Activated T-cell treated with anti-CD3 and anti-CD28 coated beads, Interleukin-2, amount 50 U/mL, for 1 hour (primary cell): ENCODE measurements at regions not wholly inside any gene's neighbourhood (a gene's known extent, or its start where the extent isn't known, plus 50 kb on each side); places are given as distances from the start of the nearest gene placed in this dataset.

ENCODE experiments used
- DNase-seq: peaks from one replicate; pipeline ENCODE4 v3.0.0-alpha.2; 2020

DNA sequence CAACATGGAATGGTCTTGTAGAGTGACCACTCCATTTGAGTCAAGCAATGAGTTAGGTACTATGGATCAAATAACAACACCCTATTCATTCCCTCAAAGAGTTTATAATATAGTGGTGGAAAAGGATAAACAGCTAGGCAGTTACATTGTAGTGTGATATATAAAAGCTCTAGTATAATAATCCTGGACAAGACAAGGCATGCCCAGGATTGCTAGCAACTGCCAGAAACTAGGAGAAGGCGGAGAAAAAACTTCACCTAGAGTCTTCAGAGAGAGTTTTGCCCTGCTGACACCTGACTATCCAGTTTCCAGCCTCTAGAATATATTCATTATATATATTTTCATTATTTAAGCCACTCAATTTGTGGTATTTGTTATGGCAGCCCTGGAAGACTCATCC lies 530.6 kb downstream of the KLF12 start:
- DNase-seq, result no peak

DNA sequence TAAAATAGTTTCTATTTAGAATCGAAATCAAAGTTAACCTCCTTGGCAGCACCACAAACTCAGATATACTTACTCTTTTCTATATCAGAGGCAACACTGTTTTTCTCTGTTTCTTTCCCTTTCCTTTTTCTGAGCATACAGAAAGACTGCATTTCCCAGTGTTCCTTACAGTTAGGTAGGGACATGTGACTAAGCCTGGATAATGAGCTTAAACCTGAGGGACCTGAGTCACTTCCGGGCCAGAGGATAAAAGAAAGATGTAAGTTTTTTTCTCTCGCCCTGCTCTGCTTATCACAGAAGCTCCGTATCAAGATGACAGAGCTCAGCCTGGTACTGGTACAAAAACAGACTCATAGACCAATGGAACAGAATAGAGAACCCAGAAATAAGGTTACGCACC lies 531.9 kb downstream of the KLF12 start:
- DNase-seq, result no peak

DNA sequence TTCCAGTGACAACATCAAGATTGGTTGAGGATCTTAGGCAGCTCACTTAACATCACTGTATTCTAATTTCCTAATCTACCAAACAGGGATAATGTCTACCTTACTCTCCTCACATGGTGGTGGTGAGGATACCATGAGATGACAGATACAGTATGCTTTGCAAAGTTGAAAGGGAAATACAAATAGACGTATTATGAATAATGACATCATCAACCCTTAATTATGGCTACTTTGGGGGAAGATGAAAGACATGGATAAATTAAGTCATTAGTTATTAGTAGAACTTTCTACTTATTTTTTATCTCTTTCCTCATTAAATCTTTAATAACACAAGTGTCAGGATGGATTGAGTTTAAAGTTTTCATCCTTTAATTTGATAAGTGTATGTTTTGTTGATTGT lies 532.5 kb downstream of the KLF12 start:
- no peak for DNase-seq

DNA sequence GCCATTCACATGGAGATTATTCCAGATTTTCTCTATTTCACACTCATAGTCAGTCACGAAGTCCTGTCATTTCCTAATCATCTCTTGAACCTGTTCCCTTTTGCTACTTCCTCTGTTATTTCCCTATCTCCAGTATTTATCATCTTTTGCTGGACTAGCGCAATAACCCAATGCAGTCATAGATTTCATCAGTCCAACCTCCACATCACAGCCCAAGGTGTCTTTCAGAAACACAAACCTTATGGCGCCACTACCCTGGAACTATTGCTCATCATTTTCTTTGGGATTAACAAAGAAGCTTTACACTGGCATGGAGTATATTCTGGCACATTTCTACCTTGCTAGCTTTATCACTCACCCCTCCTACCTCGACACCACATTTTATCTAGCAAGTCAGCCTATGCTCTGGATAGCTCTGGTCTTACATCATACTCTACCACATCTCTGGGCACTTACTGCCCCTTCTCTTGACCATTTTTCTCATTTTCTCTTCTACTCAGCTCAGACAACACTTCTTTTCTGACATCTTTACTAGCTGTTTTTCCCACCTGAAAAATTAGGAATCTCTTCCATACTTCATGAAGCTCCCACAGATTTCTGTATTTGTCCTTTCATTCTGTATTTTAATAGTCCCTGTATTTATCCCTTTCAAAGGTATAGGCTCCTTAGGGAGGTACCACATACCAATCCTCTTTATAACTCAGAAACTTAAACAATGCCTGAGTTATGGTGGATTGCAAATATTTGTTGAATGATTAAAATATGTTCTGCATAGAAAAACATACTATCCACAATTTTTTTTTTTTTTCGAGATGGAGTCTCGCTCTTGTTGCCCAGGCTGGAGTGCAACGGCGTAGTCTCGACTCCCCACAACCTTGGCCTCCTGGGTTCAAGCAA lies 534.7 kb downstream of the KLF12 start:
- DNase-seq, result no peak

DNA sequence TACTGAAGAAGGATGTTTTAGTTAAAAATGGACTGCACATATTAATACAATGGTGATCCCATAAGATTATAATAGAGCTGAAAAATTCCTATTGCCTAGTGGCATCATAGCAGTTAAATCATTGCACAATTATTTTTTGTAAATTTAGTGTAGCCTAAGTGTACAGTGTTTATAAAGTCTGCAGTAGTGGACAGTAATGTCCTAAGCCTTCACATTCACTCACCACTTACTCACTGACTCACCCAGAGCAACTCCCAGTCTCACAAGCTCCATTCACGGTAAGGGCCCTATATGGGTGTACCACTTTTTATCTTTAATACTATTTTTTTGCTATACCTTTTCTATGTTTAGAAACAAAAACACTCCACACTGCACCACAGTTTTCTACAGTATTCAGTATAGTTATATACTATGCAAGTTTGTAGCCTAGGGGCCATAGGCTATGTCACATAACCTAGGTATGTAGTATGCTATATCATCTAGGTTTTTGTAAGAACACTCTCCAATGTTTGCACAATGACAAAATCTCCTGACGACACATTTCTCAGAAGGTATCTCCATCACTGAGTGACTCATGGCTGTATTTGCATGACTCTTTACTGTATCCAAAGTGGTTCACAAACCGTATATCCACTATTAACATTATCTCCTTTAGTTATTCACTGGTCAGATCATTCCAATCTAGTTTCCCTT lies 536.0 kb downstream of the KLF12 start:
- no peak for DNase-seq

DNA sequence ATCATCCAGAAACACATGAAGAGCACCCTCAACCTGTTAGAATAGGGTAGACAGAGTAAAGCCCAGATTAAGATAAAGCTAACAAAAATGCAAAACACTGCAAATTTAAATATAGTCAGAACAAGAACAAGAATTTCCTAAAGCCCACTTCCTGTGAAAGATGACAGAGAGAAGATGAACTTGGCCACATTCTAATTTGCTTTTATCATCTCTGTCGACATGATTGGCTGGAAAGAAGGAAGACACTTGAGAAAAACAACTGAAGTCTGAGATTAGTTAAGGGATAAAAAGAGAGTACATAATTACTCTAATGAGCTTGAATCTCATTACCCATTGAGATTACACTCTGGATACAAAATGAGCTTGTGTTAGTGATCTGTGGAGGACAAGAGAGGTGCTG lies 537.6 kb downstream of the KLF5 start:
- no peak for DNase-seq

DNA sequence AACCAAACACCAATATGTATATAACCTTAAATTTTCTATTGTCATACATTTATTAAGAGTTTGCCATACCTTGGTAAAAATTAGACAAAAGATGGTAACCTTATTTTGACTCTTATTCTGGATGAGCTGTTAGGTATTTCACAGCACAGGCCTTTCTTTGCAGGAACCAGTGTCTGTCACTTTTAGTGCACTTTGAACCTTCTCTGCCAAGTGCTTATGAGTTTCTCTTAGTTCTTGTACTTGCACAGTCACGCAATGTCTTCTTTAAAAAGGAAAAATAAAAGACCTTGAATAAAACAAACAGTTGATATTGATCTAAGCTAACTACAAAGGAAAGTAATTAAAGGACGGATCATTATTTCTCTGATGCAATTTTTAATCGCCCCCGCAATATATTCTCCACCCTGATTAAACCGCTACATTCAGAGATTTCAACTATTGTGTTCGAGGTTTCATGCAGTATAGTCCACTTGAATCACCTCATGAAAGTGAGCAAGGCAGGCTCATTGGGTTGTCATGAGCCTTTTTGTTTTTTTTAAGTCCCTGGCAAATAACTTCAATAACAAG lies 534.5 kb downstream of the KLF5 start:
- DNase-seq, result no peak

DNA sequence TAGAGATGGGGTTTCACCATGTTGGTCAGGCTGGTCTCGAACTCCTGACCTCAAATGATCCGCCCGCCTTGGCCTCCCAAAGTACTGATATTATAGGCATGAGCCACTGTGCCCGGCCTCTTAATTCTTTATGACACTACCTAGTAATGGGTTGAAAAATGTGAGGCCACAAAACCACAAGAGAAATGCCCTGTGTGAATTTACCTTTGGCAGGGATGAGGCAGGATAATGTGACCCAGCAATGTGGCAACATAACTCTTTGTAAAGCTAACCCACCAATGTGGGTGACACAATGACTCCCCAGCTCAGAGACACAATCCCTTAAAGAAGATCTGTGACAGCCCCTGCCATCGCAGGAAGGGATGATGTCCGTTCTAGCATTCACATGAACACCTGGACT lies 533.1 kb downstream of the KLF5 start:
- DNase-seq, result no peak

DNA sequence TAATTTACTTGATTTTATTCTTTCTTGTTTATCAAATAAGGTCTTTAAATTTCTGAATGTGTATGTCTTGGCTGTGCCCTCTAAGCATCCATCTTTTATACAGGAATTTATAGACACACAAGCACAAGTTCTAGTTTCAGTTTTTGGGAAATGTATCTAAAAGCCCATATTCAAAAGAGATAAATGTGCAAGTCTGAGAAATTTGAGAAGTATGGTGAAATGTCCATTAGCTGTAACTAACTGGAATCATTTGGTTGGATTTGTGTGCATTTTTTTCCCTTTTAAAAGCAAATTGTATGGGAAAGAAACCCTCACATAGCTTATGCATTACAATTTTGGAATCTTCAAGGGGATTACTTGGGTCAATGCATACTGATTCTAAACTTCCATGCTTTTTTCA lies 532.0 kb downstream of the KLF5 start:
- DNase-seq, result no peak

DNA sequence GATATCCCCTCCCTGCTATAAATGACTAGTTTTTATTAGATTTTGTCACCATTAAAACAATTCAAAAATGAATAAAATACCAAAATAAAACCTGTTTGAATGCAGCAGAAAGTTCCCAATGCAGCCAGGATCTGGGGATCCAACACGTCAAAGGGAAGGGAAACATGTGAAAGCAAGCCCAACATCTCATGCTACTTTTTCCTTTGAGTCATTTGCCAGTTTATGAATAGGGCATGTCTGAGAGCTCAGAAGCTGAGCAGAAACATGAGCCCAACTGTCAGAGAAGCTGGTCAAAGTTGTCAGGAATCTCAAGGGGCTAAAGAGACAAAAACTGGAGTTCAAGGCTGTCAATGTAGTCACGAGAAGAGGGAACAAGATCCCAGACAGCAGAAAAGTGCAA lies 526.4 kb downstream of the KLF5 start:
- no peak for DNase-seq

DNA sequence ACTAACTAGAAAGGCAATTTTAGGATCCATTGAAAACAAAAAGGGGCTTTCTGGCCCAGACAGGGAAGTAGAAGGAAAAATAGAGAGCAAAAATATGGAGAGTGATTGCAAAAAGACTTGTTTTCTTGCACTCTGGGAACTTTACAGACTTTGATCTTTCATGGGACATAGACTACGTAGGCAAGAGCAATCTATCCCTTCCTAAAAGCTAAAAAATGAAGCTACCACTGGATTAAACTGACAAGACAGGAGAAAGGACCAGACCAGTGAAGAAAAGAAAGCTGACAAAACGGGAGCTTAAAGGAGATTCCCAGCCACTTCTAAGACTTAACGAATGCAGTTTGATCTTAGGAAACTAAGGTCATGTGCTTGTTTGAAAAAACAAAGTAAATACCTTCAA lies 524.5 kb downstream of the KLF5 start:
- DNase-seq, result no peak

DNA sequence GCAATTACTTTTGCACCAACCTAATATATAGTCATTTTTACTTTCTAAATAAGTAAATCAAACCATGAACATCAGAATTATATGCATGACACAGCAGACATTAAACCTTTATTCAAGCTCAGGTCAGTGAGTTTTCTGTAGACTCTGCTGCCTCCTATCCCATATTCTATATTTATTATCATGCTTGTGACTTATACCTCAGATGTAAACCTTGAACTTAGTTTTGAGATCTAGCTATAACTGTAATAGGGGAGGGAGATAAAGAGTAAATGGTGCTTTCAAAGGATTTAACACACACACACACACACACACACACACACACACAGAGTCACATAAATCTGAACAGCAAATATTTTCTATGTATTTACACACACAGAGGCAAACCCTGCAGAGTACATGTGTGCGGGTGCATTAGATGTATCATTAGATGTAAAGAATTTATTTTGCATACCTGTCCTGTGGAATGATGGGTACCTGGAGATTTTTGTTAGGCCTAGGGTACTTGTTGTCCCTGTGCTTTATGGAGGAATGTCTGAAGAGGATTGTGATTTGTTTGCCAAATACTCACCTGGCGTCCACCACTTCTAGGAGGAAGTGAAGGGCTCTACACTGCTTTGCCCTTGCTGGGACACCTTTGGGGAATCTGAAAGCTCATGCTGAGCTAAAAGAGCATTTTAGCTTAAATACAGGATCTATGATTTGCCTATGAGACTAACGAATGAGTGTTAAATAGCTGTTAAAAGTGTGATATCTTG lies 521.9 kb downstream of the KLF5 start:
- no peak for DNase-seq

DNA sequence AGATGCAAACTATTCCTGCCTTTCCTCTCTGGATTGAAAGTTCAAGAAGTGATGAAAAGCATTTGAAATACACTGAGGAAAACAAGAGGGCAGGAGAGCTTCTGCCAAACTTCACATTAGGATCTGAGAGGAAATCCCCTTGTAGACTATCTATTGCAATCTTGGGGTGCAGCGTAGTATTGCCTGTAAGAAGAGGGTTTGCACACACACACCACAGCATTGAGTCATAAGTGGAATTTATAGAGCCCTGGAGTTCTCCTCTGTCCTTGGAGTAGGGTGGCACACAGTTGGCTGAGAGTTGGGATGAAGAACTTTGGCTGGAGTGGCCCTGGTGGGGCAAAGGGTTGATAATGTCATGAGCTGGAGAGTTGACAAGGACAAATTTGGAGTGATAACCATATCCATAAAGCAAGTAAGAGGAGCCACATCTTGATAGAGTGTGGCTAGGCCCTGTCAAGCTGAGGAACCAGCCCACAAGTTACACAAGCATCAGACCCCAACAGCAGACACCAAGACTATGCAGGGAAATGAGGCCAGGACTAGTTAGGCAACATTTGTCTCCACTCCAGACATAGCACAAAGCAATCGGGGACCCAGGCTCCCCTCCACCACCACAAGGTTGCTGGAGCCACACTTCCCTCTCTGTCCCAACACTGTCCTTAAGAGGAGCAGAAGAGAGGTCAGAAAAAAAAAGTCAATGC lies 520.9 kb downstream of the KLF5 start:
- no peak for DNase-seq

DNA sequence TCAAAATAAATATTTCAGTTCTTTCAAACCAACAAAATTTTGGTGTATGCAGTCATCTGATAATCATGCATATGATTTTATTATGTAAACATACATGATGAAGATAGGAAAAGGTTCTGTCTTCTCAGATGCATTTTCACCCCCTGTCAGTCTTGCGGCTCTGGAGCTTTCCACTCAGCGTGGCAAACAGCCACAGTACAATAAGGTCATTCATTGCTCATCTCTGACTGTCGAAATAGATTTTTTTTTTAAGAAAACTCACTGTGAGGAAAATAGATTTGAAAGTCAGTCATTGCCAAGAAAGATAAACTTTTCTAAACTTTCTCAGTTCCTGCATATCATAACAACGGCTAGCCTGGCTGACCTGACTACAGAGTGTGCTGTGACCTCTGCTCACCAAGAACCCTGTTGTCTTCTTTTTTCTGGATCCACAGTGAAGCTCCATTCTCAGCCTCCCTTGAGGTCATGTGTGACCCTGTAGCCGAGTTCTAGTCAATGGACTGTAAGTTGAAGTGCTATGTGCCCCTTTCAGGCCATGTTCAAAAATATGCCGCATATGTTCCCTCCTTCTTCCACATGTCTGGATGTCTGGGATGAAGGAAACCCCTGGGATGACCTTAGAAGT lies 519.6 kb downstream of the KLF5 start:
- no peak for DNase-seq

DNA sequence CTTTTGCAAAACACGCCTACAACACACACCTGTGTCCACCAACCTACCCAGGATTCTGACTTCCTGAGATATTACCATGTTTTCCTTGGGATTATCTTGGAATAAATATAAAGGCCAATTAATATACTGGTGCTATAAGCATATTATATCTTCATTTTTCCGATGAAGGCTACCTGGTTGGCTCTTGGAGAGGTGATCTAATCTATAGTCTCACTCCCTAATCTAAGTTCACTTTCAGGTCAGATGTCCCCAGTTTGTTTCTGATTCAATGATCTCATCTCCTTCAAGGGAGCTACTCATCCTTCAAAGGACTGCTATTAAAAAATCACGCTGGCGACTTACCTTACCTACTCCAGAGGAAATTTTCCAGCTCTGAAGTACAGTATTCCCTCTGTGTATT lies 517.5 kb downstream of the KLF5 start:
- no peak for DNase-seq

DNA sequence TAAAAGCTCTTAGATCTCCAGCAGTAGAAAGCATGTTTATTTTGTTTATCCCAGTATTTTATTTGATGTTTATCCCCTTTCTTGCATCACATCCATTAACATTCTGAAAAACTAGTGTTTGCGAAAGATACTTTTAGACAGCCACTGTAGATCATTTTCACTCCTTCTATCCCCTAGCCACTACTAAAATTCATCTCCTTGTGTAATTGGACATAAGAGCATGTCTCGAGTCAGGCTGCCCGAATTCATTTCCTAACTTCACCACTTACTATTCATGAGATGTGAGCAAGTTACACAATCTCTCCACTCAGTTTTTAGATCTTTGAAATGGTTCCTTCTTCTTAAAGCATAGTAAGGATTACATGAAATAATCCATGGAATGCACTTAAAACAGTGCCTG lies 514.0 kb downstream of the KLF5 start:
- no peak for DNase-seq

DNA sequence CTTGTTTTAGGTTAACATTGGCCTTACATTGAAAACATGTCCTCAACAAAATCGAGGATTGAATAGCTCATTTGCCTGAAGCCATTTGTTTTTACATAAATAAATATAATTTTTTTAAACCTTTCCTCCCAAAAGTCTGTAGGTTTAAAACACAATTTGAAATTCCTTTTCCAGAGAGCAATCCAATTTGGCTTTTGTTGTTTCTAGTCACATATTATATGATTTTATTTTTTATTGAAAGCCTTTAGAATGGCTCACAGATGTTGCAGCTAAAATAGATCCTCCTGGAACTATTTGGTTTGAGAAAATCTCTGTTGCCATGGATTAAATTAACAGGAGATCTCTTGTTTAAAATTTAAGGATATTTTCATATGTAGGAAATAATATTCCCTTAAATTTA lies 512.6 kb downstream of the KLF5 start:
- DNase-seq, result no peak

DNA sequence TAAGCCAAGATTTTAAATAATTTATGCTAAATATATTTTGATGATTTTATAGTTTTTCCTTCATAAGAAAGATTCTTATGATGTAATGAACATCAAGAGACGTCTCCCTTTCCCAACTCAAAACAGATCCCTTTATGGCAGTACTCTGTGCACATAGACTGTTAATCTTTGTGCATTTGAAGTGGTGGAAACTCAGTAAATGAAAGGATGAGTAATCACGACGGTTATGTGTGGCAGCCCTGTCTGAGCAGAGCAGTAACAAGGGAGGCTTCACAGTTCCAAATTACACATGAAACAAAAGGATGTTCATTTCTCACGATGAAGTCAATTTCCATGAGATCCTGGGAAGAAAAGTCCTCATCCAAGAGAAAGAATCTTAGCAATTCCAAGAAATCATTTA lies 498.1 kb downstream of the KLF5 start:
- DNase-seq, result no peak

DNA sequence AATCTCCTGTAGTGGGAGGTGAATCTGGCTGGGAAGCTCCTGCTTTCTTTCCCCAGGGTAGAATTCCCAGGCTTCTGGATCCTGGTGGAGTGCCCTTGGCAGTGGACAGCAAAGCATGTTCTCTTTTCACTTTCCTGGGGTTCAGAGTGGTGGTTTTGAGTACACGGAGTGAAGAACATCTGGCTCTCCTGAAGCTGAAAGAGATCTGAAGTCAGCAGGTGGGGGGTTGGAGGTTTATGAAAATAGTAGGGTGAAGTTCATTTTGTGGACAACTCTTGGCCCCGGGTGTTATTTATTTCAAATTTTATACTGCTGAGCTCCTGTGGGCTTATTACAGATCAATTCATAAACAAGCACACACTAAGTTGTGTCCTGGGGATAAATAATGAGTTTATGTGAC lies 497.3 kb downstream of the KLF5 start:
- no peak for DNase-seq

DNA sequence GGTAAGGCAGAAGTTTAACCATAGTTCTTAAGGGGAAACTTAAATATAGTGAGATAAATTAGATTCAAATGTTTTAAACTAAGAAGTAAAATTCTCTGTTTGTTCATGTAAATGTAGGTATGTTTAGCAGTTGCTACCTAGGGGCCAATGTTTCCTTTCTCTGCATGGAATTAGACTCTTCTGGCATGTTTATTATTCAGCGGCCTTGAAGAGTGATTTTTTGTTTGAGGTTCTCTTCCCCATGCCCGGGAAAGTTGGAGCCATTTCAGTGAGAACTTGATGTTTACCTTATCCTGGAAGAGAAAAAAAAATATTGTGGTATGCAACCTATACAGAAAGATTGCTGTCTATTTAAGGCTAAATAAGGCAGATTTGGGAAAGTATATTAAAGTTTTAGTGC lies 492.9 kb downstream of the KLF5 start:
- DNase-seq, result no peak

DNA sequence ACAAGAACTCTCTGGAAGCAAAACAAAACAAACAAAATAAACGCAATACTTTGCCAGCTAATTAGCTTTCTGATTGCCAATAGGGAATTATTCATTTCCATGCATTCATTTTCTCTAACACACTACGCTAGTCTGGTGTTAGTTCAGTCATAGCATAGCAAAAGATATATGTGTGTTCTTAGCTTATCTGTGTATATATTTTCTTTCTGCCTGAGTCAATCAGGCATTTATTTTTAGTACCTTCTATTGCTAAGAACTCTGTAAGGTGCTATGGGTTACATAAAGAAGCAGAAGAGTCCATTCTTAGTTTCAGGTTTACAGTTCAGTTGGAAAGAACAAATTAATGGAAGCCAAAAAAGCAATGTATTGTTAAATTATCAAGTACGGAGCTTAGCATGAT lies 490.9 kb downstream of the KLF5 start:
- DNase-seq, result no peak

DNA sequence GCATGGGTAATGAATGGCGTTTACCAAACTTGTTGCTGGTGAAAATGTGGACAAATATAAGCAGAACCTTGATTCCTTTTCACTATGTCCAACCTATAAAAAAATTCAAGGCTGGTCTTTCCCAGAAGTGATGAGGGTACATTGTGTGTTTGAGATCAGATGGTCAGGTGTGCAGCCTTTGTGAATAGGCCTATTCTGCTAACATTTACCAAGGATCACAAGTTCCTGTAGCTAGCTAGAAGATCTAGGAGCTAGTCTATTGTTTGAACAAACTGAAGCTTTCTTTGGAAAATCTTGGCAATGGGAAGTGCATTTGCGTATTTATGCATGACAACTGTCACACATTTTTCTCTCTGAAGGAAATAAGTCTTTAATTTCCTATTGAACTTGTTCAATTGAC lies 489.6 kb downstream of the KLF5 start:
- no peak for DNase-seq
